ENCODE measurements at regions not wholly inside any gene's neighbourhood (a gene's known extent, or its start where the extent isn't known, plus 50 kb on each side); places are given as distances from the start of the nearest gene placed in this dataset.

DNA sequence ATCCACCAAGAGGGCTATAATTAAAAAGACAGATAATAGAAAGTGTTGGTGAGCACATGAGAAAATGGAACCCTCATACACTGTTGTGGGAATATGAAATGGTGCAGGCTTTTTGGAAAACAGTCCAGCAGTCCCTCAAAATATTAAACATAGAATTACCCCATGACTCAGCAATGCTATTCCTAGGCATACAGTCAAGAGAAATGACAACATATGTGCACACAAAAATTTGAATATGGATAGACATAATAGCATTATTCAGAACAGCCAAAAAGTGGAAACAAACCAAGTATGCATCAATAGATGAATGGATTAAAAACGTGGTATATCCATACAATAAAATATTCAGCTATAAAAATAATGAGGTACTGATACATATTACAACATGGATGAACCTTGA lies 64.5 kb upstream of the GDF10 start:
- TF ChIP-seq, protein P1, sequence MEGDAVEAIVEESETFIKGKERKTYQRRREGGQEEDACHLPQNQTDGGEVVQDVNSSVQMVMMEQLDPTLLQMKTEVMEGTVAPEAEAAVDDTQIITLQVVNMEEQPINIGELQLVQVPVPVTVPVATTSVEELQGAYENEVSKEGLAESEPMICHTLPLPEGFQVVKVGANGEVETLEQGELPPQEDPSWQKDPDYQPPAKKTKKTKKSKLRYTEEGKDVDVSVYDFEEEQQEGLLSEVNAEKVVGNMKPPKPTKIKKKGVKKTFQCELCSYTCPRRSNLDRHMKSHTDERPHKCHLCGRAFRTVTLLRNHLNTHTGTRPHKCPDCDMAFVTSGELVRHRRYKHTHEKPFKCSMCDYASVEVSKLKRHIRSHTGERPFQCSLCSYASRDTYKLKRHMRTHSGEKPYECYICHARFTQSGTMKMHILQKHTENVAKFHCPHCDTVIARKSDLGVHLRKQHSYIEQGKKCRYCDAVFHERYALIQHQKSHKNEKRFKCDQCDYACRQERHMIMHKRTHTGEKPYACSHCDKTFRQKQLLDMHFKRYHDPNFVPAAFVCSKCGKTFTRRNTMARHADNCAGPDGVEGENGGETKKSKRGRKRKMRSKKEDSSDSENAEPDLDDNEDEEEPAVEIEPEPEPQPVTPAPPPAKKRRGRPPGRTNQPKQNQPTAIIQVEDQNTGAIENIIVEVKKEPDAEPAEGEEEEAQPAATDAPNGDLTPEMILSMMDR (IDR thresholded peaks at IDR 0.05; ENCODE audit: low read length): no peak
- TF ChIP-seq EZH2 (optimal IDR thresholded peaks at IDR 0.05; ENCODE audit: low read depth, low read length) (no peak), EZH2phosphoT487 (IDR thresholded peaks at IDR 0.05; ENCODE audit: low read length) (no peak)
